ENCODE measurements at regions not wholly inside any gene's neighbourhood (a gene's known extent, or its start where the extent isn't known, plus 50 kb on each side); places are given as distances from the start of the nearest gene placed in this dataset.
A peak's percentile ranks its signal among the peaks of the same experiment; 100 is the strongest.

DNA sequence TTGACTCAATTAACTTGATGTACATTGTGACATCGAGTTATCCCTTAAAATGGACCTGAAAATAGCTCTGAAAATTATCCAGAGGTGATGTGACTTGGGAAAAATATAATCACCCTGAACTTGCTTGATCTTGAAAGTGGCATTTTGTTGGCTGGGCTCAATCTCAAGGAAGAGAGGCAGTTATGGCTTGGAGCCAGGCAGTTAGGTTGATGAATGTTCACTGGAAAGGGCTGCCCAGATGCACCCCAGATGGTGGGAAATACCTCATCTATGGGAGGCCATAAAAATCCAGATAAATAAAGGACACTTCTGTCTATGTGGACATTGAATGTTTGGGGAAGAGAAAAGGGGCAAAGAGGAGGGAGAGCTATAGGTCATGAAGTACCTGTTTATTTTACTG, 55.7 kb upstream of the OR5AN1 start:
- H3K27ac Mint-ChIP-seq: no peak overlapping the region
- ATAC-seq (replicated peaks): no peak
- H3K36me3 Mint-ChIP-seq (ENCODE audit: insufficient read depth): no peaks in the 10 kb centered on the region
- H3K4me1 Mint-ChIP-seq (ENCODE audit: low read depth in 2 of 2): no peaks in the 10 kb centered on the region
- peaks cover 27 to 36% of the 10 kb centered on the region in 2 donors for H3K27me3 Mint-ChIP-seq
- no peak for DNase-seq
- no peaks in the 10 kb centered on the region for H3K9me3 Mint-ChIP-seq
- no peak overlapping the region for H3K4me3 Mint-ChIP-seq

DNA sequence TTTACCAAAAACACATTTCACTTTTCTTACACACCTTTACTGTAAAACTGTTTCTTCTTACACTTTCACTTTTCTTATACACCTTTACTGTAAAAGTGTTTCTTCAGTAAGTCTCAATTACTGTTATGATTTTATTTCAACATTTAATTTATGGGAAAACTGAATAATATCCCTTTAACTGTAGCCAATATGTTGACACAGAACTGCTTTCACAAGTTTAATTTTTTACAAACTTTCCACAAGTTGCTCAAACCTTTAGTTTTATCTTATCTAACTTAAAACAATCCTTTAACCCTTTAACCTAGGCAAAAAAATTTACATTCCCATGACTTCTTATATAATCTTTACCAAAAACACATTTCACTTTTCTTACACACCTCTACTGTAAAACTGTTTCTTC, 63.3 kb upstream of the OR5AN1 start:
- Mint-ChIP-seq H3K4me3 (no peak overlapping the region), H3K27ac (no peak overlapping the region), H3K9me3 (no peaks in the 10 kb centered on the region), H3K4me1 (ENCODE audit: low read depth in 2 of 2) (no peaks in the 10 kb centered on the region), H3K27me3 (peaks cover 28 to 47% of the 10 kb centered on the region in 2 donors), H3K36me3 (ENCODE audit: insufficient read depth) (peaks cover 5% of the 10 kb centered on the region)
- DNase-seq (no peak), ATAC-seq (replicated peaks) (no peak)

DNA sequence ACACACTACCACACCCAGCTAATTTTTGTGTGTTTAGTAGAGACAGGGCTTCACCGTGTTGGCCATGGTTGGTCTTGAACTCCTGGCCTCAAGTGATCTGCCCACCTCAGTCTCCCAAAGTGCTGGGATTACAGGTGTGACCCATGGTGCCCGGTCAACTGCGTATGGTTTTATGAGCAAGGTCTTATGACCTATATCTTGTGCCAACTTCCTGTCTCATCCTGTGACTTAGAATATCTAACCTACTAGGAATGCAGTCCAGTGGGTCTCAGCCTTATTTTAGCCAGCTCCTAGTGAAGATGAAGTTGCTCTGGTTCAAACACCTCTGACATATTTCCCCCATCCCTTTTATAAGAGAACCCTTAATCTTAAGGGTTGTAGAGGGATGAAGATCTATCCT, 66.1 kb upstream of the OR5AN1 start:
- DNase-seq: no peak
- no peak for ATAC-seq (replicated peaks)
- Mint-ChIP-seq H3K4me1 (ENCODE audit: low read depth in 2 of 2) (no peaks in the 10 kb centered on the region), H3K27ac (no peak overlapping the region), H3K36me3 (ENCODE audit: insufficient read depth) (peaks cover 5% of the 10 kb centered on the region), H3K9me3 (no peaks in the 10 kb centered on the region), H3K27me3 (peaks cover 25 to 54% of the 10 kb centered on the region in 2 donors), H3K4me3 (no peak overlapping the region)

DNA sequence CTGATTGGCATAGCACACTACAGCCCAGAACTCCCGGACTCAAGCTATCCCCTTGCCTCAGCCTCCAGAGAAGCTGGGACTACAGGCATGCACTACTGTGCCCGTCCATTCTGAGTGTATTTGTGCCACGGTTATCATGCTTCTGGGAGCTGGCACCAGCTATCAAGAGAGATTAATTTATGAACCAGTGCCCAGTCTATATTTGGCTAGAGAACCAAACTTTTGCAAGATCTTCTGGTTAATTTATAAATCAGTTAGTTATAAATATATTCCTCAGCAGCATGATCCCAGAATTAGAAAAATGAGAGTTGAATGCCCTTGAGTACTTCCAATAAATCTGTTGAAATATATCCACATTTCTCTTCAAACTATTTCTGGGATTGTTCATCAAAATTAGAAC, 67.5 kb upstream of the OR5AN1 start:
- Mint-ChIP-seq H3K9me3 (no peaks in the 10 kb centered on the region), H3K4me3 (no peak overlapping the region), H3K4me1 (ENCODE audit: low read depth in 2 of 2) (no peaks in the 10 kb centered on the region), H3K27me3 (peaks cover 25 to 50% of the 10 kb centered on the region in 2 donors), H3K27ac (no peak overlapping the region), H3K36me3 (ENCODE audit: insufficient read depth) (peaks cover 2% of the 10 kb centered on the region)
- DNase-seq (no peak), ATAC-seq (replicated peaks) (no peak)

DNA sequence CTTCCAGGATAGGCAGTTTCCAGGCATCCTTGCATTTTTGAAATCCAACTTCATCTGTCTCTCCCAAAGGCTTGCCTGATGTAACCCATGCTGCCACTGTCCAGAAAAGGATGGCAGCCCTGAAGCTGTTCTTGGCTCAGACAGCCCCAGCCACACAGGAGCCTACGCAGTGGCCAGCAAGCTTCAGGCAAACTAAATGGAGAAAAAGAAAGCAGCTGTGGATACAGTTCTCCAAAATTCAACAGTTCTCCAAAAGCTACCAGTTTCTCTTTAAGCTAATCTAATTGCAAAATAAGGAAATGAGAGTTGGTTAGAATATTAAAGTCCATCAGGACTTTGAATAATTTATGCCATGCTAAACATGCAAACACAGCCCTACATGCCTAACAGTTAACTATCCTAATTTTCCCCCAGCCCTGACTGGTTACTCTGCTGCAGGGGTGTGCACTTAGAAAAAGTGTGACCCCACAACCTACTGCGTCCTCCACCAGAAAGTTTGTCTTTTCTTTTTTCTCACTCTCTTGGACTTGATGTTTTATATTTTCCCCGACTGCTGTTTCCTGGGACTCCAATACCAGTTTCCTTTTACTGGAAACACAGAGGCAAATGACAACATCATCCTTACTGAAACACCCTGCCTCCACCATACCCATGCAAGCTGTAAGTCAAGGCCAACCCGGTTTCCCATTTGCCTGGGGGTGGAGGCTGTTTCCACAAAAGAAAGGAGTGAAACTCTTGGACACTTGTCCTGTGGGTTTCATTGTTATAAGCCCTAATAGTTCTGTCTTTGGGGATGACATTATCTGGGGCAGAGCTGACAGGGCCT, 69.1 kb upstream of the OR5AN1 start:
- Mint-ChIP-seq H3K27ac (no peak overlapping the region), H3K4me3 (no peak overlapping the region), H3K9me3 (no peaks in the 10 kb centered on the region), H3K27me3 (peaks cover 30 to 48% of the 10 kb centered on the region in 2 donors), H3K4me1 (ENCODE audit: low read depth in 2 of 2) (peaks cover 2% of the 10 kb centered on the region in 2 donors), H3K36me3 (ENCODE audit: insufficient read depth) (no peaks in the 10 kb centered on the region)
- ATAC-seq (replicated peaks): no peak
- DNase-seq: no peak

DNA sequence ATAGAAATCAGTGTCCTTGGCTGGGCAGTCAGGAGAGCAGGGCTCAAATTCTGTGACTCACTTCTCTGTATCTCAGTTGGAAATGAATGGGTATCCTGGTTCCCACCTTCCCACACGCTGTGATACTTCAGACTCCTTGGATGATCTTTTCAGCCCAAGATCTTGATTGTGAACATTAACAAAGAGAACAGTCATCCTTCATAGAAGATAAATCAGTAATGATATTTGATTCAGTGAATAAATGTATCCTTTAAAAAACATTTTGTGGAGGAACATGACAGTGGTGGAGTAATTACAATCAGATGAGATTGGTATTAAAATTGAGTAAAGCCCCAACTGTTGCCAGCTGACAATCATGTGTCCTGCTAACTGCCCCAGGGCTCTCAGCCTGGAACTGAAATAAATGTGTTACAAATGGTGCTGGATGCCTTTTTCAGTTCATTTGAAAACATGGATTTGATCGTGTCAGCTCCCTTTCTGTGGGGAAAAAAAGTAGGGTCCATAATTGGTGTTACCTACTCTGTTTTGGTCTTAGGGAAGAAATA, 72.9 kb upstream of the OR5AN1 start:
- H3K4me3 Mint-ChIP-seq: no peak overlapping the region
- no peak for ATAC-seq (replicated peaks)
- peaks cover 6 to 12% of the 10 kb centered on the region in 2 donors for H3K4me1 Mint-ChIP-seq (ENCODE audit: low read depth in 2 of 2)
- DNase-seq: no peak
- no peak overlapping the region for H3K27ac Mint-ChIP-seq
- peaks cover 37 to 50% of the 10 kb centered on the region in 2 donors for H3K27me3 Mint-ChIP-seq
- H3K9me3 Mint-ChIP-seq: no peaks in the 10 kb centered on the region
- no peaks in the 10 kb centered on the region for H3K36me3 Mint-ChIP-seq (ENCODE audit: insufficient read depth)

DNA sequence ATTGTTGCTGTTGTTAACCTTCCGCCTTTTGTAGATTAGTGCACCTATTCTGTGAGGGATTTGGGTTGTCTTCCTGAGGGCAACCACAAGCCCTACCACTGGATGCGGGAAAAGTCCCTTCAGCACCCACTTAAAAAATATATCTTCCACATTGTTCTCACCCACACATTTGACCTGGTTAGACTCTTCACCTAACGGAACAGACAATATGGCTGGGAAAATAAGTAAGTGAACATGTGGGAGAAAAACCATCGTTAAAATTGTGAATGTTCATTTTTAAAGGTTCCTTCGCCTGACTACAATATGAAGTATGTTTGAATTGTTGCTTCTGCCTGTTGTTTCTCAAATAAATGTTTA, 72.0 kb upstream of the MPEG1 start:
- no peak for DNase-seq
- ATAC-seq (replicated peaks): no peak
- peaks cover 6 to 12% of the 10 kb centered on the region in 2 donors for H3K4me1 Mint-ChIP-seq (ENCODE audit: low read depth in 2 of 2)
- H3K27me3 Mint-ChIP-seq: peaks cover 37 to 46% of the 10 kb centered on the region in 2 donors
- H3K36me3 Mint-ChIP-seq (ENCODE audit: insufficient read depth): no peaks in the 10 kb centered on the region
- peak overlapping the region in 1 of 2 donors; percentile 30 for H3K27ac Mint-ChIP-seq
- peak overlapping the region in 1 of 2 donors; percentile 74 for H3K4me3 Mint-ChIP-seq
- H3K9me3 Mint-ChIP-seq: no peaks in the 10 kb centered on the region

GRCh38 chr11:59283825-59284772, 71.4 kb upstream of the MPEG1 start:
- peak; percentile 79 for ATAC-seq (replicated peaks)

GRCh38 chr11:59283311-59283710, 70.6 kb upstream of the MPEG1 start:
- DNase-seq: no peak
- Mint-ChIP-seq H3K4me1 (ENCODE audit: low read depth in 2 of 2) (peaks cover 6 to 12% of the 10 kb centered on the region in 2 donors), H3K27me3 (peaks cover 31 to 34% of the 10 kb centered on the region in 2 donors), H3K27ac (peak overlapping the region in 1 of 2 donors; percentile 22), H3K36me3 (ENCODE audit: insufficient read depth) (no peaks in the 10 kb centered on the region), H3K4me3 (peak overlapping the region in 1 of 2 donors; percentile 65), H3K9me3 (no peaks in the 10 kb centered on the region)
- no peak for ATAC-seq (replicated peaks)

More at GRCh38 chr11:59283825-59284772, 71.4 kb upstream of the MPEG1 start:
- Mint-ChIP-seq H3K4me1 (ENCODE audit: low read depth in 2 of 2) (peaks cover 6 to 12% of the 10 kb centered on the region in 2 donors), H3K27me3 (peaks cover 37 to 39% of the 10 kb centered on the region in 2 donors), H3K36me3 (ENCODE audit: insufficient read depth) (no peaks in the 10 kb centered on the region), H3K4me3 (peak overlapping the region; percentile 57 to 74), H3K9me3 (no peaks in the 10 kb centered on the region), H3K27ac (peak overlapping the region in 1 of 2 donors; percentile 30)
- peak; percentile 19 to 23 (median 21) for DNase-seq

DNA sequence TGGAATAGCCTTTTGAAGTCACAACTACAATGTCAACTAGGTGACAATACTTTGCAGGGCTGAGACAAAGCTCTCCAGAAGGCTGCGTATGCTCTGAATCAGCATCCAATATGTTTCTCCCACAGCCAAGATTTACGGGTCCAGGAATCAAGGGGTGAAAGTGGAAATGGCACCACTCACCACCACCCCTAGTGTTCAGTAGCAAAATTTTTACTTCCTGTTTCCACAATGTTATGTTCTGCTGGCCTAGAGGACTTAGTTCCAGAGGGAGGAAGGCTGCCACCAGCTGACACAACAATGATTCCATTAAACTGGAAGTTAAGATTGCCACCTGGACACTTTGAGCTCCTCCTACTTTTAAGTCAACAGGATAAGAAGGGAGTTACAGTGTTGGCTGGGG, 68.5 kb upstream of the MPEG1 start:
- H3K27ac Mint-ChIP-seq: no peak overlapping the region
- H3K4me3 Mint-ChIP-seq: no peak overlapping the region
- H3K27me3 Mint-ChIP-seq: peaks cover 22 to 25% of the 10 kb centered on the region in 2 donors
- ATAC-seq (replicated peaks) (no peak), DNase-seq (no peak)
- H3K36me3 Mint-ChIP-seq (ENCODE audit: insufficient read depth): no peaks in the 10 kb centered on the region
- H3K4me1 Mint-ChIP-seq (ENCODE audit: low read depth in 2 of 2): peaks cover 6 to 12% of the 10 kb centered on the region in 2 donors
- no peaks in the 10 kb centered on the region for H3K9me3 Mint-ChIP-seq

GRCh38 chr11:59273373-59273841, 60.7 kb upstream of the MPEG1 start:
- peak; percentile 74 for ATAC-seq (replicated peaks)
- DNase-seq: no peak
- Mint-ChIP-seq H3K4me1 (ENCODE audit: low read depth in 2 of 2) (peaks cover 0 to 11% of the 10 kb centered on the region in 2 donors), H3K36me3 (ENCODE audit: insufficient read depth) (no peaks in the 10 kb centered on the region), H3K27me3 (peaks cover 0 to 26% of the 10 kb centered on the region in 2 donors), H3K9me3 (no peaks in the 10 kb centered on the region), H3K4me3 (peak overlapping the region in 1 of 2 donors; percentile 17), H3K27ac (peak overlapping the region; percentile 20 to 51)

GRCh38 chr11:59272771-59273372, 60.1 kb upstream of the MPEG1 start:
- ATAC-seq (replicated peaks) (no peak), DNase-seq (no peak)
- H3K27ac Mint-ChIP-seq: peak overlapping the region; percentile 20 to 51
- H3K4me1 Mint-ChIP-seq (ENCODE audit: low read depth in 2 of 2): peaks cover 0 to 11% of the 10 kb centered on the region in 2 donors
- H3K36me3 Mint-ChIP-seq (ENCODE audit: insufficient read depth): no peaks in the 10 kb centered on the region
- peak overlapping the region in 1 of 2 donors; percentile 17 for H3K4me3 Mint-ChIP-seq
- H3K9me3 Mint-ChIP-seq: no peaks in the 10 kb centered on the region
- H3K27me3 Mint-ChIP-seq: peaks cover 0 to 26% of the 10 kb centered on the region in 2 donors

Data from effector memory CD8-positive, alpha-beta T cell (primary cell).